ENCODE measurements at regions not wholly inside any gene's neighbourhood (a gene's known extent, or its start where the extent isn't known, plus 50 kb on each side); places are given as distances from the start of the nearest gene placed in this dataset.
"Not testable (repeated sequence)": the region's sequence is repeated elsewhere in the genome, so short reads cannot be mapped to it uniquely, and the experiment has no call there.

DNA sequence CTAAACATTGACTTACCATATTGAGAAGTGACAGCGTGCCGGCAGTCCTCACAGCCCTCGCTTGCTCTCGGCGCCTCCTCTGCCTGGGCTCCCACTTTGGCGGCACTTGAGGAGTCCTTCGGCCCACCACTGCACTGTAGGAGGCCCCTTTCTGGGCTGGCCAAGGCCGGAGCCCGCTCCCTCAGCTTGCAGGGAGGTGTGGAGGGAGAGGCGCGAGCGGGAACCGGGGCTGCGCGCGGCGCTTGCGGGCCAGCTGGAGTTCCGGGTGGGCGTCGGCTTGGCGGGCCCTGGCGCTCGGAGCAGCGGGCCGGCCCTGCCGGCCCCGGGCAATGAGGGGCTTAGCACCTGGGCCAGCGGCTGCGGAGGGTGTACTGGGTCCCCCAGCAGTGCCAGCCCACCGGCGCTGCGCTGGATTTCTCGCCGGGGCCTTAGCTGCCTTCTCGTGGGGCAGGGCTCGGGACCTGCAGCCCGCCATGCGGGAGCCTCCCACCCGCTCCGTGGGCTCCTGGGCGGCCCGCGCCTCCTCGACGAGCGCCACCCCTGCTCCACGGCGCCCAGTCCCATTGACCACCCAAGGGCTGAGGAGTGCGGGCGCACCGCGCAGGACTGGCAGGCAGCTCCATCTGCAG, 346.9 kb downstream of the PCNX1 start:
- TF ChIP-seq, protein P1, sequence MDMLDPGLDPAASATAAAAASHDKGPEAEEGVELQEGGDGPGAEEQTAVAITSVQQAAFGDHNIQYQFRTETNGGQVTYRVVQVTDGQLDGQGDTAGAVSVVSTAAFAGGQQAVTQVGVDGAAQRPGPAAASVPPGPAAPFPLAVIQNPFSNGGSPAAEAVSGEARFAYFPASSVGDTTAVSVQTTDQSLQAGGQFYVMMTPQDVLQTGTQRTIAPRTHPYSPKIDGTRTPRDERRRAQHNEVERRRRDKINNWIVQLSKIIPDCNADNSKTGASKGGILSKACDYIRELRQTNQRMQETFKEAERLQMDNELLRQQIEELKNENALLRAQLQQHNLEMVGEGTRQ (IDR thresholded peaks at IDR 0.05; ENCODE audit: low read depth, low read length) = not testable (repeated sequence)
- TF ChIP-seq POLR2A (IDR thresholded peaks at IDR 0.05; ENCODE audit: low read depth, low read length); CEBPB (IDR thresholded peaks at IDR 0.05; ENCODE audit: low read depth, low read length); RAD21 (IDR thresholded peaks at IDR 0.05; ENCODE audit: low read length); MAFK (IDR thresholded peaks at IDR 0.05; ENCODE audit: low read depth, low read length): not testable (repeated sequence)
- TF ChIP-seq, protein P2, sequence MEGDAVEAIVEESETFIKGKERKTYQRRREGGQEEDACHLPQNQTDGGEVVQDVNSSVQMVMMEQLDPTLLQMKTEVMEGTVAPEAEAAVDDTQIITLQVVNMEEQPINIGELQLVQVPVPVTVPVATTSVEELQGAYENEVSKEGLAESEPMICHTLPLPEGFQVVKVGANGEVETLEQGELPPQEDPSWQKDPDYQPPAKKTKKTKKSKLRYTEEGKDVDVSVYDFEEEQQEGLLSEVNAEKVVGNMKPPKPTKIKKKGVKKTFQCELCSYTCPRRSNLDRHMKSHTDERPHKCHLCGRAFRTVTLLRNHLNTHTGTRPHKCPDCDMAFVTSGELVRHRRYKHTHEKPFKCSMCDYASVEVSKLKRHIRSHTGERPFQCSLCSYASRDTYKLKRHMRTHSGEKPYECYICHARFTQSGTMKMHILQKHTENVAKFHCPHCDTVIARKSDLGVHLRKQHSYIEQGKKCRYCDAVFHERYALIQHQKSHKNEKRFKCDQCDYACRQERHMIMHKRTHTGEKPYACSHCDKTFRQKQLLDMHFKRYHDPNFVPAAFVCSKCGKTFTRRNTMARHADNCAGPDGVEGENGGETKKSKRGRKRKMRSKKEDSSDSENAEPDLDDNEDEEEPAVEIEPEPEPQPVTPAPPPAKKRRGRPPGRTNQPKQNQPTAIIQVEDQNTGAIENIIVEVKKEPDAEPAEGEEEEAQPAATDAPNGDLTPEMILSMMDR (conservative IDR thresholded peaks at IDR 0.05; ENCODE audit: low read depth, low read length) = not testable (repeated sequence)
- TF ChIP-seq, protein P3, sequence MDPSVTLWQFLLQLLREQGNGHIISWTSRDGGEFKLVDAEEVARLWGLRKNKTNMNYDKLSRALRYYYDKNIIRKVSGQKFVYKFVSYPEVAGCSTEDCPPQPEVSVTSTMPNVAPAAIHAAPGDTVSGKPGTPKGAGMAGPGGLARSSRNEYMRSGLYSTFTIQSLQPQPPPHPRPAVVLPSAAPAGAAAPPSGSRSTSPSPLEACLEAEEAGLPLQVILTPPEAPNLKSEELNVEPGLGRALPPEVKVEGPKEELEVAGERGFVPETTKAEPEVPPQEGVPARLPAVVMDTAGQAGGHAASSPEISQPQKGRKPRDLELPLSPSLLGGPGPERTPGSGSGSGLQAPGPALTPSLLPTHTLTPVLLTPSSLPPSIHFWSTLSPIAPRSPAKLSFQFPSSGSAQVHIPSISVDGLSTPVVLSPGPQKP (IDR thresholded peaks at IDR 0.05; ENCODE audit: borderline replicate concordance, low read depth, low read length) = not testable (repeated sequence)
